AG08396 (cell line): ENCODE measurements at regions not wholly inside any gene's neighbourhood (a gene's known extent, or its start where the extent isn't known, plus 50 kb on each side); places are given as distances from the start of the nearest gene placed in this dataset.

Experiments used
- DNase-seq: peaks from one replicate; pipeline ENCODE4 v3.0.0; 2012; ENCODE audit warnings: low spot score, mixed read lengths

GRCh38 chr5:30846171-30846570 lies 347.3 kb upstream of the CDH6 start:
- DNase-seq, result no peak

- no peak for DNase-seq
Measured at GRCh38 chr5:30845194-30845593, 348.3 kb upstream of the CDH6 start.

GRCh38 chr5:30843541-30843940 lies 349.9 kb upstream of the CDH6 start:
- no peak for DNase-seq

GRCh38 chr5:30839956-30840355 lies 353.5 kb upstream of the CDH6 start:
- DNase-seq, result no peak

- no peak for DNase-seq
Measured at GRCh38 chr5:30838936-30839496, 354.5 kb upstream of the CDH6 start.

- no peak for DNase-seq
Measured at GRCh38 chr5:30832519-30832918, 361.0 kb upstream of the CDH6 start.

GRCh38 chr5:30831605-30832004 lies 361.9 kb upstream of the CDH6 start:
- DNase-seq, result no peak

GRCh38 chr5:30831123-30831522 lies 362.4 kb upstream of the CDH6 start:
- DNase-seq, result no peak

- no peak for DNase-seq
Measured at GRCh38 chr5:30811298-30811697, 382.2 kb upstream of the CDH6 start.

- DNase-seq, result no peak
Measured at GRCh38 chr5:30809933-30810332, 383.6 kb upstream of the CDH6 start.

GRCh38 chr5:30808996-30809395 lies 384.5 kb upstream of the CDH6 start:
- peak; percentile 34 for DNase-seq

GRCh38 chr5:30804739-30805505 lies 388.6 kb upstream of the CDH6 start:
- peak; percentile 34 for DNase-seq

GRCh38 chr5:30802961-30803705 lies 390.4 kb upstream of the CDH6 start:
- no peak for DNase-seq

GRCh38 chr5:30781643-30782042 lies 411.8 kb upstream of the CDH6 start:
- no peak for DNase-seq

GRCh38 chr5:30768056-30768690 lies 425.3 kb upstream of the CDH6 start:
- no peak for DNase-seq

GRCh38 chr5:30765706-30766105 lies 427.8 kb upstream of the CDH6 start:
- DNase-seq, result no peak

GRCh38 chr5:30765227-30765626 lies 428.3 kb upstream of the CDH6 start:
- DNase-seq, result peak; percentile 41

GRCh38 chr5:30764704-30765103 lies 428.8 kb upstream of the CDH6 start:
- no peak for DNase-seq

- no peak for DNase-seq
Measured at GRCh38 chr5:30759731-30760130, 433.8 kb upstream of the CDH6 start.

GRCh38 chr5:30752015-30752414 lies 441.5 kb upstream of the CDH6 start:
- no peak for DNase-seq

GRCh38 chr5:30749971-30750370 lies 443.5 kb upstream of the CDH6 start:
- DNase-seq, result no peak

GRCh38 chr5:30747412-30747811 lies 446.1 kb upstream of the CDH6 start:
- no peak for DNase-seq

- DNase-seq, result peak; percentile 4
Measured at GRCh38 chr5:30736669-30737068, 456.8 kb upstream of the CDH6 start.
